ENCODE measurements at regions not wholly inside any gene's neighbourhood (a gene's known extent, or its start where the extent isn't known, plus 50 kb on each side); places are given as distances from the start of the nearest gene placed in this dataset.
"Not testable (repeated sequence)": the region's sequence is repeated elsewhere in the genome, so short reads cannot be mapped to it uniquely, and the experiment has no call there.

DNA sequence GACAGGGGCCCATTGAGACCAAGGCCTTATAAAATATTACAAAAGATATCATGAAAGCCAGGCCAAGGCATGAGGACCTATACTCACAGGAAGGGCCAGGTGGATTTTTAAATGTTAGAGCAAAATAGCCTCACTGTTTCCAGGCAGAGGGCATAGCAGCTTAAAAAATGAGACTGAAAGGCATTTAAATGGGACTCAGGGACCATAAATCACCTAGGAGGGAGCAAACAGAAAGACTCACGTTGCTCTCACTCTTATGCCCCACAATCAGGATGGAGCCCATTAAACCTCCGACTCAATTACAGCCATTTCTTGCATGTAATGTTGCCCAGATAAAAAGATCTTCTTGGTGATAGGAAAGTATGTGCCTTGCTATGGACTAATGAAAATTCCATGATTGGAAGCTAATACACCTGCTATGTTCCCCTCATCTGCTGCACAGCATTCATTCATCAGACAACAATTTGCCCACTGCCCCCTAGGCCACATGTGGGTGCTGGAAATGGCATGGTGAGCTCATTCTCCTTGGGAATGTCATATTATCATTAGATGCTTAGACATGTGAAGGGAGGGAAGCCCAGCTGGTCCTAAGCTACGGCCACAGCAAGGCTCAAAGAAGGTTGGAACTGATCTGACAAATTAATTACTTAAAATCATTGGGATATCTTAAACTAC is 128.6 kb upstream of the GRIA1 start:
- no peak overlapping the region for H3K27ac ChIP-seq
- no peak for TF ChIP-seq ZFX (IDR thresholded peaks at IDR 0.05)
- TF ChIP-seq, protein P1, sequence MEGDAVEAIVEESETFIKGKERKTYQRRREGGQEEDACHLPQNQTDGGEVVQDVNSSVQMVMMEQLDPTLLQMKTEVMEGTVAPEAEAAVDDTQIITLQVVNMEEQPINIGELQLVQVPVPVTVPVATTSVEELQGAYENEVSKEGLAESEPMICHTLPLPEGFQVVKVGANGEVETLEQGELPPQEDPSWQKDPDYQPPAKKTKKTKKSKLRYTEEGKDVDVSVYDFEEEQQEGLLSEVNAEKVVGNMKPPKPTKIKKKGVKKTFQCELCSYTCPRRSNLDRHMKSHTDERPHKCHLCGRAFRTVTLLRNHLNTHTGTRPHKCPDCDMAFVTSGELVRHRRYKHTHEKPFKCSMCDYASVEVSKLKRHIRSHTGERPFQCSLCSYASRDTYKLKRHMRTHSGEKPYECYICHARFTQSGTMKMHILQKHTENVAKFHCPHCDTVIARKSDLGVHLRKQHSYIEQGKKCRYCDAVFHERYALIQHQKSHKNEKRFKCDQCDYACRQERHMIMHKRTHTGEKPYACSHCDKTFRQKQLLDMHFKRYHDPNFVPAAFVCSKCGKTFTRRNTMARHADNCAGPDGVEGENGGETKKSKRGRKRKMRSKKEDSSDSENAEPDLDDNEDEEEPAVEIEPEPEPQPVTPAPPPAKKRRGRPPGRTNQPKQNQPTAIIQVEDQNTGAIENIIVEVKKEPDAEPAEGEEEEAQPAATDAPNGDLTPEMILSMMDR (conservative IDR thresholded peaks at IDR 0.05) = no peak

GRCh38 chr5:153365547-153365946 is 124.9 kb upstream of the GRIA1 start:
- H3K27ac ChIP-seq = no peak overlapping the region
- TF ChIP-seq, protein P1 (conservative IDR thresholded peaks at IDR 0.05) = no peak
- TF ChIP-seq ZFX (IDR thresholded peaks at IDR 0.05) = no peak

- no peak overlapping the region for H3K27ac ChIP-seq
These were observed 123.0 kb upstream of the GRIA1 start for GRCh38 chr5:153367466-153367865.

DNA sequence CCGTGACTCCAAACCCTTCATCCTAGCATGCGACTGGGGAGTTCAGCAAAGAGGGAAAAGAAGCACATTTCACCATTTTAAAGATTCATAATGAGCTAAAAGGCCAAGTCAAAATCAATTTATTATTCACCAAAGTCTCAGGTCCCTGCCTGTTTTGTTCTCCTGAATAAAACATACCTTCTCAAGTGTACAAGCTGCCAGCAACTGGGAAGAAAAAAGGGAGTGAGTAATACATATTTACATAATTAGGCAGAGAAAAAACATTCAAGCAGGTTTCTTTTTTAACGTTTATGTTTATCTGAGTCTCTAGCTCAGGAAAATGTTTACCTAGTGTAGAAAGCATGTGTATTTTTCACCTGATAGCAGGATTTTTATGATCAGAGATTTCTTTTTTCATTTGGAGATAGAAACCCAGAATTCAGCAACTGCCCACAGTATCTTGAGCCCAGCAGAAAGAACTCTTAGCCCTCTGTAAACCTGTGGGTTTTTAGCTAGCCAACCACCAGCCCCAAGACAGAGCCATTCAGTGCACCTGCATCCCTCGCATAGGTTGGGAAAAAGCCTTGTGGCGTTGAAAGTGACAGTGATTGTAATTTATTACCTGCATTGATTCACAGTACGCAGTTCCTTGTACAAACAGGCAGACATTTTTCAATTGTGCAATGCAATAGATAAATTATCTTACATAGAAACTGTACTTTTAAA is 117.9 kb upstream of the GRIA1 start:
- no peak for TF ChIP-seq ZFX (IDR thresholded peaks at IDR 0.05)
- TF ChIP-seq, protein P1 (conservative IDR thresholded peaks at IDR 0.05) = no peak
- no peak overlapping the region for H3K27ac ChIP-seq

More at GRCh38 chr5:153367466-153367865, 123.0 kb upstream of the GRIA1 start:
- TF ChIP-seq ZFX (IDR thresholded peaks at IDR 0.05) = no peak
- TF ChIP-seq, protein P1 (conservative IDR thresholded peaks at IDR 0.05) = no peak

- H3K27ac ChIP-seq = no peak overlapping the region
- TF ChIP-seq, protein P1 (conservative IDR thresholded peaks at IDR 0.05) = no peak
- TF ChIP-seq ZFX (IDR thresholded peaks at IDR 0.05) = no peak
These were observed 117.4 kb upstream of the GRIA1 start for GRCh38 chr5:153373130-153373498.

GRCh38 chr5:153381630-153382029 is 108.8 kb upstream of the GRIA1 start:
- not testable (repeated sequence) for H3K27ac ChIP-seq

- TF ChIP-seq, protein P1 (conservative IDR thresholded peaks at IDR 0.05) = no peak
- TF ChIP-seq ZFX (IDR thresholded peaks at IDR 0.05) = no peak
- no peak overlapping the region for H3K27ac ChIP-seq
These were observed 99.9 kb upstream of the GRIA1 start for GRCh38 chr5:153390569-153390968.

All from C4-2B (cell line).